HCT116 (cell line): ENCODE measurements at regions not wholly inside any gene's neighbourhood (a gene's known extent, or its start where the extent isn't known, plus 50 kb on each side); places are given as distances from the start of the nearest gene placed in this dataset.

Experiments used
- ATAC-seq: fragments of 200-7000 bp; cut with Tn5 transposase; 2 replicates; pipeline ENCODE4 v1.9.1; 2020; ENCODE audit warnings: mild to moderate bottlenecking, moderate library complexity
- BruUV-seq: library from RNA; stranded (reverse); fragments of 400-500 nt; replicated peaks from 2 replicates; lab custom pipeline; 2021; lab: Mats Ljungman, UMichigan
- CTCF ChIA-PET: fragments of 300-600 bp; sonication (Branson Sonifier 250); formaldehyde crosslinking; loops from one replicate; lab custom pipeline; 2021; ENCODE audit warnings: antibody characterized with exemption; lab: Charles Lee
- POLR2A ChIA-PET: fragments of 300-600, 350-600 bp; sonication (Branson Sonifier 250); formaldehyde crosslinking; loops from one replicate; lab custom pipeline; 2021; ENCODE audit warnings: antibody characterized with exemption; lab: Charles Lee
- RAD21 ChIA-PET, 2 experiments: fragments of 300-600 bp; sonication (Branson Sonifier 250); formaldehyde crosslinking; loops; one replicate each; lab custom pipeline; 2023; ENCODE audit warnings: low total read pairs in 2 of 2; ENCODE audit not compliant: uncharacterized antibody in 2 of 2, unreplicated experiment in 2 of 2, low non-redundant PET in 1 of 2; lab: Charles Lee
- DNase-seq: peaks from one replicate; pipeline ENCODE4 v3.0.0-alpha.2; 2010; ENCODE audit warnings: low read depth, low spot score
- H2AFZ ChIP-seq: fragments of 200-600 bp; shearing (Covaris generic), sonication (generic); 2 replicates; pipeline ENCODE4 v1.6.1; 2017; ENCODE audit warnings: low read depth, mixed run types, mixed read lengths, antibody characterized with exemption, low read length; ENCODE audit not compliant: poor library complexity, severe bottlenecking
- H3K27ac ChIP-seq: 2 replicates; pipeline ENCODE4 v1.5.1; 2012; ENCODE audit warnings: low read depth, low read length
- H3K27me3 ChIP-seq: fragments of 200-600 bp; sonication (generic); 2 replicates; pipeline ENCODE4 v1.6.1; 2016; ENCODE audit warnings: mixed run types, low read length, mixed read lengths; ENCODE audit not compliant: insufficient read depth
- H3K36me3 ChIP-seq, 2 experiments: fragments of 200-500 bp in 1 of 2; fragments of 200-600 bp in 1 of 2; sonication (Bioruptor generic) in 1 of 2; sonication (generic) in 1 of 2; 2 replicates each; pipeline versions ENCODE4 v1.5.1 to v1.6.1; 2014 to 2016; ENCODE audit warnings: low read length in 2 of 2, inconsistent platforms in 1 of 2, mixed read lengths in 1 of 2, mixed run types in 1 of 2; ENCODE audit not compliant: insufficient read depth in 2 of 2, control insufficient read depth in 1 of 2
- H3K4me1 ChIP-seq, 2 experiments: fragments of 200-600 bp in 1 of 2; sonication (generic) in 1 of 2; 2 replicates each; pipeline versions ENCODE4 v1.5.1 to v1.6.1; 2012 to 2017; ENCODE audit warnings: low read length in 2 of 2, inconsistent platforms in 1 of 2, mild to moderate bottlenecking in 1 of 2, mixed read lengths in 1 of 2, mixed run types in 1 of 2, moderate library complexity in 1 of 2; ENCODE audit not compliant: insufficient read depth in 2 of 2, control insufficient read depth in 1 of 2
- H3K4me2 ChIP-seq: fragments of 200-600 bp; sonication (generic); 2 replicates; pipeline ENCODE4 v1.6.1; 2017; ENCODE audit warnings: mixed run types, low read length, mixed read lengths
- H3K4me3 ChIP-seq, 2 experiments: fragments of 200-600 bp in 1 of 2; sonication (generic) in 1 of 2; replicated peaks in 1 of 2; 2 replicates each; pipeline ENCODE4 v1.5.1; 2011 to 2016; ENCODE audit warnings: low read length in 2 of 2, control low read depth in 1 of 2, low read depth in 1 of 2, mild to moderate bottlenecking in 1 of 2, mixed read lengths in 1 of 2, mixed run types in 1 of 2
- H3K79me2 ChIP-seq: fragments of 200-600 bp; sonication (generic); 2 replicates; pipeline ENCODE4 v1.6.1; 2017; ENCODE audit warnings: mild to moderate bottlenecking, mixed run types, low read length, moderate library complexity, mixed read lengths; ENCODE audit not compliant: insufficient read depth
- H3K9ac ChIP-seq: fragments of 200-600 bp; sonication (generic); 2 replicates; pipeline ENCODE4 v1.6.1; 2016; ENCODE audit warnings: low read length, mixed read lengths
- H3K9me2 ChIP-seq: fragments of 200-600 bp; sonication (generic), shearing (Covaris generic); 2 replicates; pipeline ENCODE4 v1.6.1; 2017; ENCODE audit warnings: mixed run types, mild to moderate bottlenecking, moderate library complexity; ENCODE audit not compliant: insufficient read depth
- H3K9me3 ChIP-seq, 2 experiments: fragments of 200-500 bp in 1 of 2; fragments of 200-600 bp in 1 of 2; sonication (Bioruptor generic) in 1 of 2; sonication (generic) in 1 of 2; 2 replicates each; pipeline ENCODE4 v1.6.1; 2014 to 2017; ENCODE audit warnings: low read length in 2 of 2, mixed read lengths in 2 of 2, inconsistent platforms in 1 of 2, low read depth in 1 of 2, mild to moderate bottlenecking in 1 of 2, mixed run types in 1 of 2, moderate library complexity in 1 of 2; ENCODE audit not compliant: control insufficient read depth in 1 of 2, insufficient read depth in 1 of 2
- H4K20me1 ChIP-seq: fragments of 200-600 bp; sonication (generic), shearing (Covaris generic); 2 replicates; pipeline ENCODE4 v1.6.1; 2017; ENCODE audit warnings: mixed run types, mild to moderate bottlenecking, moderate library complexity; ENCODE audit not compliant: insufficient read depth
- CBX3 ChIP-seq: IDR thresholded peaks from 2 replicates; pipeline ENCODE4 v1.6.1; 2012; ENCODE audit warnings: low read depth
- CEBPB ChIP-seq: IDR thresholded peaks from 2 replicates; pipeline ENCODE4 v1.6.1; 2012; ENCODE audit warnings: low read depth
- ELF1 ChIP-seq: IDR thresholded peaks from 2 replicates; pipeline ENCODE4 v1.6.1; 2012; ENCODE audit warnings: low read depth, borderline replicate concordance
- EZH2 ChIP-seq: fragments of 200-600 bp; sonication (generic); IDR thresholded peaks from 2 replicates; pipeline ENCODE4 v1.6.1; 2017; ENCODE audit warnings: antibody characterized with exemption, mixed run types
- FOSL1 ChIP-seq: IDR thresholded peaks from 2 replicates; pipeline ENCODE4 v1.6.1; 2012; ENCODE audit warnings: low read depth
- JUND ChIP-seq: IDR thresholded peaks from 2 replicates; pipeline ENCODE4 v1.6.1; 2012
- POLR2A ChIP-seq: IDR thresholded peaks from 2 replicates; pipeline ENCODE4 v1.7.0; 2011; ENCODE audit warnings: borderline replicate concordance; ENCODE audit not compliant: insufficient read depth, insufficient read length; ENCODE audit errors: extremely low read depth
- POLR2AphosphoS5 ChIP-seq: IDR thresholded peaks from 2 replicates; pipeline ENCODE4 v1.6.1; 2011; ENCODE audit warnings: mild to moderate bottlenecking, low read depth, low read length, moderate library complexity
- RAD21 ChIP-seq: IDR thresholded peaks from 2 replicates; pipeline ENCODE4 v1.6.1; 2012; ENCODE audit warnings: low read depth, mild to moderate bottlenecking
- REST ChIP-seq: IDR thresholded peaks from 2 replicates; pipeline ENCODE4 v1.6.1; 2012; ENCODE audit warnings: low read depth
- SP1 ChIP-seq: IDR thresholded peaks from 2 replicates; pipeline ENCODE4 v1.6.1; 2012; ENCODE audit warnings: low read depth
- SRF ChIP-seq: IDR thresholded peaks from 2 replicates; pipeline ENCODE4 v1.6.1; 2012; ENCODE audit warnings: low read depth
- TCF7L2 ChIP-seq: IDR thresholded peaks from 2 replicates; pipeline ENCODE4 v1.7.0; 2011; ENCODE audit warnings: borderline replicate concordance, inconsistent platforms; ENCODE audit not compliant: insufficient read depth, insufficient read length; ENCODE audit errors: extremely low read depth
- YY1 ChIP-seq: IDR thresholded peaks from 2 replicates; pipeline ENCODE4 v1.6.1; 2011; ENCODE audit warnings: low read length, low read depth, moderate library complexity, mild to moderate bottlenecking; ENCODE audit not compliant: insufficient replicate concordance; ENCODE audit errors: extremely low read depth
- ZBTB33 ChIP-seq: IDR thresholded peaks from 2 replicates; pipeline ENCODE4 v1.6.1; 2011; ENCODE audit warnings: mild to moderate bottlenecking, low read length, moderate library complexity; ENCODE audit not compliant: insufficient replicate concordance; ENCODE audit errors: extremely low read depth
- ZFX ChIP-seq: fragments of 450-650 bp; IDR thresholded peaks from 2 replicates; pipeline ENCODE4 v1.6.1; 2017
- ZNF274 ChIP-seq: fragments of 200-500 bp; sonication (Bioruptor generic); IDR thresholded peaks from 2 replicates; pipeline ENCODE4 v1.6.1; 2014; ENCODE audit warnings: mild to moderate bottlenecking, low read depth, low read length, inconsistent platforms
- intact Hi-C: fragments of 100-400 bp; cut with micrococcal nuclease; formaldehyde crosslinking; loops from 2 replicates; pipeline ENCODE4 v1.10.0; 2022
- TF ChIP-seq, protein P1 (sequence below): IDR thresholded peaks from 2 replicates; pipeline ENCODE4 v1.6.1; 2012
- TF ChIP-seq, protein P2 (sequence below), 3 experiments: fragments of 200-600 bp in 1 of 3; sonication (generic) in 1 of 3; IDR thresholded peaks in 2 of 3; conservative IDR thresholded peaks in 1 of 3; 2 replicates each; pipeline ENCODE4 v1.5.1; 2012 to 2017; ENCODE audit warnings: low read depth in 2 of 3, low read length in 2 of 3, antibody characterized with exemption in 1 of 3, borderline replicate concordance in 1 of 3, control low read depth in 1 of 3, mild to moderate bottlenecking in 1 of 3, mixed read lengths in 1 of 3, mixed run types in 1 of 3, moderate library complexity in 1 of 3; ENCODE audit not compliant: insufficient read depth in 1 of 3

DNA sequence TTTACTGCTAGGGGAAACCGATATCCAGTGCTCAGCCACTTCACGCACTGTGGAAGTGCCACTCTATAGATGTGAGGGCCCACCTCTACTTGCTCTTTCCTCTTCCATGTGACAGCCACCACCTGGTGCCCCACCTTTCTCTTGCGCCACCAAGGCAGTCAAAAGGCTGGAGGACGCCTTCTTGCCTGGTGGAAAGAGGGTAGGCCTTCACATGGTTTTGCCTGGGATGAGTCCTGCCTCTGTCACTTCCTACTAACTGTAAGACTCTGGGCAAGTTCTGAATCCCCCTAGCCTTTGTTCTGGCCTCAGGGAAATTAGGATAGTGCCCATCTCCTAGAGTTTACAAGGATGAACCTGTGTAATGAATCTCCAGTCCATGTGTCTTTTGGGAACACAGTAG, 66.1 kb upstream of the ODC1 start (continued):
- TF ChIP-seq EZH2 (no peak), CBX3 (no peak), JUND (no peak), CEBPB (no peak), ZNF274 (no peak)
- TF ChIP-seq, protein P1, sequence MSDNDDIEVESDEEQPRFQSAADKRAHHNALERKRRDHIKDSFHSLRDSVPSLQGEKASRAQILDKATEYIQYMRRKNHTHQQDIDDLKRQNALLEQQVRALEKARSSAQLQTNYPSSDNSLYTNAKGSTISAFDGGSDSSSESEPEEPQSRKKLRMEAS = no peak

DNA sequence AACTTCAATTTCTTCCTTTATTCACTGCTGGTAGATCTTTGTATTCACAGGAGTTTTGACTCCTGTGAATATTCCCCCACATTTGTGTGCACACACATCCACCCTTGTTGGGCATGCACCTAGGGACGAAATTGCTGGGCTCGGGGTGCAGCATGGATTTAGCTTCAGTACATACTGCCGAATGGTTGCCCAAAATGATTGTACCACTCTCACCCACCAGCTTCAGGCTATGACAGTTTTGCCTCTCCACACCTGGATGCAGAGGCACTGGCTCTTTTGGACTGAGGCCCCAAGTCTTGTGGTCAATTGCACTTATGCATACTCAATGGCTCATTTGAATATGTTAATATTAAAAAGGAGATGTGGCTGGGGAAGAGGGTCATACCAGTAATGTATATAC, 65.1 kb upstream of the ODC1 start:
- TF ChIP-seq FOSL1 (no peak), YY1 (no peak), EZH2 (no peak), POLR2A (no peak), SRF (no peak), TCF7L2 (no peak), RAD21 (no peak), ELF1 (no peak), POLR2AphosphoS5 (no peak), CBX3 (no peak), ZNF274 (no peak), ZFX (no peak), ZBTB33 (no peak), REST (no peak), SP1 (no peak), CEBPB (no peak)
- TF ChIP-seq, protein P2, sequence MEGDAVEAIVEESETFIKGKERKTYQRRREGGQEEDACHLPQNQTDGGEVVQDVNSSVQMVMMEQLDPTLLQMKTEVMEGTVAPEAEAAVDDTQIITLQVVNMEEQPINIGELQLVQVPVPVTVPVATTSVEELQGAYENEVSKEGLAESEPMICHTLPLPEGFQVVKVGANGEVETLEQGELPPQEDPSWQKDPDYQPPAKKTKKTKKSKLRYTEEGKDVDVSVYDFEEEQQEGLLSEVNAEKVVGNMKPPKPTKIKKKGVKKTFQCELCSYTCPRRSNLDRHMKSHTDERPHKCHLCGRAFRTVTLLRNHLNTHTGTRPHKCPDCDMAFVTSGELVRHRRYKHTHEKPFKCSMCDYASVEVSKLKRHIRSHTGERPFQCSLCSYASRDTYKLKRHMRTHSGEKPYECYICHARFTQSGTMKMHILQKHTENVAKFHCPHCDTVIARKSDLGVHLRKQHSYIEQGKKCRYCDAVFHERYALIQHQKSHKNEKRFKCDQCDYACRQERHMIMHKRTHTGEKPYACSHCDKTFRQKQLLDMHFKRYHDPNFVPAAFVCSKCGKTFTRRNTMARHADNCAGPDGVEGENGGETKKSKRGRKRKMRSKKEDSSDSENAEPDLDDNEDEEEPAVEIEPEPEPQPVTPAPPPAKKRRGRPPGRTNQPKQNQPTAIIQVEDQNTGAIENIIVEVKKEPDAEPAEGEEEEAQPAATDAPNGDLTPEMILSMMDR (IDR thresholded peaks at IDR 0.05 in 2 of 3, conservative IDR thresholded peaks at IDR 0.05 in 1 of 3; ENCODE audit: borderline replicate concordance in 1 of 3, insufficient read depth in 1 of 3, low read depth in 2 of 3, low read length in 2 of 3) = no peak
- TF ChIP-seq, protein P1 = no peak
- TF ChIP-seq, all 23 proteins: peak for 0
- CTCF ChIA-PET = no interaction called here
- Histone ChIP-seq H3K36me3 (no peaks in the 10 kb centered on the region), H3K4me2 (no peak overlapping the region), H3K9ac (no peak overlapping the region), H3K79me2 (no peaks in the 10 kb centered on the region), H3K9me3 (0 out of 4 replicates have a peak, but pooled peaks cover 0 to 4% of the 10 kb centered on the region in 2 experiments), H3K4me1 (peaks cover 0 to 10% of the 10 kb centered on the region in 2 experiments; a peak in 2 of 4 replicates), H2AFZ (no peak overlapping the region), H3K27me3 (no peaks in the 10 kb centered on the region), H3K9me2 (no peaks in the 10 kb centered on the region), H4K20me1 (no peaks in the 10 kb centered on the region), H3K4me3 (no peak overlapping the region), H3K27ac (no peak overlapping the region)
- RAD21 ChIA-PET = no interaction called here
- DNase-seq (no peak), ATAC-seq (no peak)
- intact Hi-C loops = no loop called here
- no TSS peak for BruUV-seq
- POLR2A ChIA-PET = no interaction called here
